OCI-LY3 (cell line): ENCODE measurements at regions not wholly inside any gene's neighbourhood (a gene's known extent, or its start where the extent isn't known, plus 50 kb on each side); places are given as distances from the start of the nearest gene placed in this dataset.
A peak's percentile ranks its signal among the peaks of the same experiment; 100 is the strongest.

Experiments used
- H2AFZ ChIP-seq: fragments of 200-600, 300-600 bp; shearing (Covaris generic); 2 replicates; pipeline ENCODE4 v1.6.0; 2014; ENCODE audit warnings: antibody characterized with exemption, low read depth, low read length
- H3K27ac ChIP-seq: fragments of 200-600, 300-600 bp; sonication (generic); 2 replicates; pipeline ENCODE4 v1.5.1; 2014; ENCODE audit warnings: mild to moderate bottlenecking, low read length, moderate library complexity, mixed read lengths
- H3K27me3 ChIP-seq: fragments of 200-600, 300-600 bp; sonication (generic); 2 replicates; pipeline ENCODE4 v1.6.1; 2014; ENCODE audit warnings: low read depth, low read length, mixed read lengths
- H3K36me3 ChIP-seq: fragments of 200-600, 300-600 bp; sonication (generic); replicated peaks from 2 replicates; pipeline ENCODE3; 2014; ENCODE audit warnings: low read depth, low read length, mixed read lengths
- H3K4me1 ChIP-seq: fragments of 300-600, 200-600 bp; sonication (generic); 2 replicates; pipeline ENCODE4 v1.6.1; 2014; ENCODE audit warnings: low read length, mixed read lengths
- H3K4me2 ChIP-seq: fragments of 200-600, 300-600 bp; sonication (generic); 2 replicates; pipeline ENCODE4 v1.6.1; 2014; ENCODE audit warnings: low read length, mixed read lengths
- H3K4me3 ChIP-seq: fragments of 300-600, 200-600 bp; sonication (generic); 2 replicates; pipeline ENCODE4 v1.5.1; 2014; ENCODE audit warnings: antibody characterized with exemption, mild to moderate bottlenecking, low read length, moderate library complexity
- H3K79me2 ChIP-seq: fragments of 300-600, 200-600 bp; shearing (Covaris generic); 2 replicates; pipeline ENCODE4 v1.6.1; 2014; ENCODE audit warnings: mild to moderate bottlenecking, low read length, mixed read lengths
- H3K9ac ChIP-seq: fragments of 300-600, 200-600 bp; shearing (Covaris generic); 2 replicates; pipeline ENCODE4 v1.6.0; 2014; ENCODE audit warnings: mild to moderate bottlenecking, low read length, moderate library complexity
- H3K9me3 ChIP-seq: fragments of 200-600, 300-600 bp; shearing (Covaris generic); 2 replicates; pipeline ENCODE4 v1.6.1; 2014; ENCODE audit warnings: low read length, mixed read lengths; ENCODE audit not compliant: insufficient read depth
- H4K20me1 ChIP-seq: fragments of 200-600, 300-600 bp; sonication (generic); 2 replicates; pipeline ENCODE4 v1.6.1; 2016; ENCODE audit warnings: low read length, mixed read lengths; ENCODE audit not compliant: insufficient read depth
- CTCF ChIP-seq: fragments of 200-600, 300-600 bp; sonication (generic); IDR thresholded peaks from 2 replicates; pipeline ENCODE4 v1.5.1; 2014; ENCODE audit warnings: antibody characterized with exemption, low read length, low read depth
- EZH2phosphoT487 ChIP-seq: fragments of 200-600 bp; shearing (Covaris generic); IDR thresholded peaks from 2 replicates; pipeline ENCODE4 v1.6.1; 2018; ENCODE audit warnings: antibody characterized with exemption, mixed run types, low read depth

- Histone ChIP-seq H3K4me1 (no peaks in the 10 kb centered on the region), H3K27ac (no peak overlapping the region), H3K9me3 (no peaks in the 10 kb centered on the region), H3K4me3 (no peak overlapping the region), H3K36me3 (no peaks in the 10 kb centered on the region), H3K27me3 (peaks cover 95% of the 10 kb centered on the region), H3K79me2 (no peaks in the 10 kb centered on the region), H2AFZ (no peak overlapping the region), H3K4me2 (no peak overlapping the region), H3K9ac (no peak overlapping the region), H4K20me1 (peaks cover 26% of the 10 kb centered on the region)
- TF ChIP-seq CTCF = no peak
- peak; percentile 46; the same call in 1 of the 2 replicates for TF ChIP-seq EZH2phosphoT487
Measured at GRCh38 chr18:61943175-61943964, 50.6 kb upstream of the RNF152 start.
